K562 (cell line): ENCODE measurements at regions not wholly inside any gene's neighbourhood (a gene's known extent, or its start where the extent isn't known, plus 50 kb on each side); places are given as distances from the start of the nearest gene placed in this dataset.

Experiments
- EP300 ChIP-seq: IDR thresholded peaks from 2 replicates; pipeline ENCODE4 v1.6.1; 2012; ENCODE audit warnings: low read length, improper control_type of control experiment
- EZH2 ChIP-seq: IDR thresholded peaks from 2 replicates; pipeline ENCODE4 v1.6.1; 2012; ENCODE audit warnings: low read depth, mild to moderate bottlenecking, inconsistent platforms, low read length, borderline replicate concordance
- HMGXB4 ChIP-seq: sonication (generic); formaldehyde crosslinking; IDR thresholded peaks from 2 replicates; pipeline ENCODE4 v1.8.1; 2023; ENCODE audit warnings: mild to moderate bottlenecking, missing genetic modification reagents
- POLR2AphosphoS5 ChIP-seq: IDR thresholded peaks from 2 replicates; pipeline ENCODE4 v1.6.1; 2011; ENCODE audit warnings: mild to moderate bottlenecking, low read depth, low read length, moderate library complexity; ENCODE audit not compliant: control insufficient read depth, insufficient read depth
- RBM22 ChIP-seq: fragments of 200-400 bp; formaldehyde crosslinking; IDR thresholded peaks from 2 replicates; pipeline ENCODE4 v1.6.1; 2018; ENCODE audit warnings: low read length, low read depth; ENCODE audit not compliant: poor library complexity, severe bottlenecking
- RFX5 ChIP-seq: IDR thresholded peaks from 2 replicates; pipeline ENCODE4 v1.6.1; 2011; ENCODE audit warnings: low read depth, mild to moderate bottlenecking, improper control_type of control experiment, low read length
- SIN3A ChIP-seq, 2 experiments: fragments of 150-350 bp in 1 of 2; IDR thresholded peaks; 2 replicates each; pipeline ENCODE4 v1.6.1; 2011 to 2016; ENCODE audit warnings: borderline replicate concordance in 2 of 2, low read depth in 2 of 2, low read length in 2 of 2, mild to moderate bottlenecking in 2 of 2, moderate library complexity in 2 of 2; ENCODE audit not compliant: control insufficient read depth in 1 of 2
- TAF1 ChIP-seq: IDR thresholded peaks from 2 replicates; pipeline ENCODE4 v1.6.1; 2011; ENCODE audit warnings: mild to moderate bottlenecking, low read length, moderate library complexity; ENCODE audit not compliant: insufficient read depth, control insufficient read depth, severe bottlenecking; ENCODE audit errors: extremely low read depth
- ZNF143 ChIP-seq: sonication (generic); formaldehyde crosslinking; IDR thresholded peaks from 2 replicates; pipeline ENCODE4 v1.9.0; 2022; ENCODE audit warnings: mild to moderate bottlenecking, missing genetic modification reagents

- no peak for TF ChIP-seq RBM22
- no peak for TF ChIP-seq HMGXB4 (CRISPR knock-in tag)
- TF ChIP-seq EZH2, result no peak
- no peak for TF ChIP-seq SIN3A (IDR thresholded peaks at IDR 0.05; ENCODE audit: borderline replicate concordance in 2 of 2, control insufficient read depth in 1 of 2, low read depth in 2 of 2, low read length in 2 of 2)
- TF ChIP-seq EP300, result no peak
- no peak for TF ChIP-seq ZNF143 (CRISPR knock-in tag)
- no peak for TF ChIP-seq TAF1
- TF ChIP-seq RFX5, result no peak
- TF ChIP-seq POLR2AphosphoS5, result no peak
Observed at GRCh38 chr2:16871411-16871810, 205.8 kb upstream of the CYRIA start.
